Glutamatergic neuron (in vitro differentiated cells): ENCODE measurements at regions not wholly inside any gene's neighbourhood (a gene's known extent, or its start where the extent isn't known, plus 50 kb on each side); places are given as distances from the start of the nearest gene placed in this dataset.

Experiments
- DNase-seq: peaks from one replicate; pipeline ENCODE4 v3.0.0; 2022
- H3K27ac Mint-ChIP-seq: one replicate; pipeline ENCODE4 v1.8.0; 2020; ENCODE audit warnings: mild to moderate bottlenecking, mixed read lengths, inconsistent platforms; ENCODE audit not compliant: unreplicated experiment
- H3K27me3 Mint-ChIP-seq: one replicate; pipeline ENCODE4 v1.8.0; 2020; ENCODE audit warnings: mild to moderate bottlenecking, moderate library complexity, mixed read lengths, inconsistent platforms; ENCODE audit not compliant: unreplicated experiment
- H3K36me3 Mint-ChIP-seq: one replicate; pipeline ENCODE4 v1.8.0; 2020; ENCODE audit warnings: mild to moderate bottlenecking, mixed read lengths, inconsistent platforms; ENCODE audit not compliant: unreplicated experiment
- H3K4me1 Mint-ChIP-seq: one replicate; pipeline ENCODE4 v1.8.0; 2020; ENCODE audit warnings: mild to moderate bottlenecking, low read depth, mixed read lengths, inconsistent platforms; ENCODE audit not compliant: unreplicated experiment
- H3K4me3 Mint-ChIP-seq: one replicate; pipeline ENCODE4 v1.8.0; 2020; ENCODE audit warnings: mild to moderate bottlenecking, mixed read lengths, inconsistent platforms; ENCODE audit not compliant: unreplicated experiment
- H3K9me3 Mint-ChIP-seq: one replicate; pipeline ENCODE4 v1.8.0; 2020; ENCODE audit warnings: mild to moderate bottlenecking, moderate library complexity, mixed read lengths, inconsistent platforms; ENCODE audit not compliant: unreplicated experiment
- TF ChIP-seq, protein P1 (sequence below): fragments of 200-600 bp; sonication (generic); IDR thresholded peaks from one replicate; pipeline ENCODE4 v1.5.0; 2021; ENCODE audit not compliant: partially characterized antibody, unreplicated experiment

DNA sequence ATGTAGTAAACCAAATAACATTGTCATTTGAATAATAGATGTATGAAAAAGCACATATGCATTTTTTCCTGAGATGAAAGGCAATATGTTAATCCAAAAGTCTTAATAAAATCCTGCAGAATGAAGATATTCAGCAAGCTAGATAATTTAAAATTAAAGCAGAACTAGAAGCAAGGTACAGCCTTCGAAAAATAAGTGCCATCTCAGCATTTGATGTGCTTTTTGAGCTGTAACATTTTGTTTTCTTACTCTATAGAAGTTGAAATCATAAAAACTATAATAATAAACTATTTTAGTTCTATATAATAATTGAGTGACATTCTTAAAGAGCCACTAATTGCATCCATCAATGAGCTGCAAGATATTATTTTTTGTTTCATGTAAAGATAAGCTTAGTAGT lies 410.4 kb upstream of the TRAM1L1 start:
- no peak overlapping the region for H3K27ac Mint-ChIP-seq
- peaks cover 4% of the 10 kb centered on the region for H3K9me3 Mint-ChIP-seq
- no peak overlapping the region for H3K4me3 Mint-ChIP-seq
- peaks cover 17% of the 10 kb centered on the region for H3K4me1 Mint-ChIP-seq
- H3K27me3 Mint-ChIP-seq: peaks cover 5% of the 10 kb centered on the region
- TF ChIP-seq, protein P1, sequence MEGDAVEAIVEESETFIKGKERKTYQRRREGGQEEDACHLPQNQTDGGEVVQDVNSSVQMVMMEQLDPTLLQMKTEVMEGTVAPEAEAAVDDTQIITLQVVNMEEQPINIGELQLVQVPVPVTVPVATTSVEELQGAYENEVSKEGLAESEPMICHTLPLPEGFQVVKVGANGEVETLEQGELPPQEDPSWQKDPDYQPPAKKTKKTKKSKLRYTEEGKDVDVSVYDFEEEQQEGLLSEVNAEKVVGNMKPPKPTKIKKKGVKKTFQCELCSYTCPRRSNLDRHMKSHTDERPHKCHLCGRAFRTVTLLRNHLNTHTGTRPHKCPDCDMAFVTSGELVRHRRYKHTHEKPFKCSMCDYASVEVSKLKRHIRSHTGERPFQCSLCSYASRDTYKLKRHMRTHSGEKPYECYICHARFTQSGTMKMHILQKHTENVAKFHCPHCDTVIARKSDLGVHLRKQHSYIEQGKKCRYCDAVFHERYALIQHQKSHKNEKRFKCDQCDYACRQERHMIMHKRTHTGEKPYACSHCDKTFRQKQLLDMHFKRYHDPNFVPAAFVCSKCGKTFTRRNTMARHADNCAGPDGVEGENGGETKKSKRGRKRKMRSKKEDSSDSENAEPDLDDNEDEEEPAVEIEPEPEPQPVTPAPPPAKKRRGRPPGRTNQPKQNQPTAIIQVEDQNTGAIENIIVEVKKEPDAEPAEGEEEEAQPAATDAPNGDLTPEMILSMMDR: no peak
- H3K36me3 Mint-ChIP-seq: no peaks in the 10 kb centered on the region
- DNase-seq: no peak

GRCh38 chr4:117512414-117512813 lies 427.0 kb upstream of the TRAM1L1 start:
- Mint-ChIP-seq H3K27ac (peak overlapping the region; percentile 96), H3K9me3 (peaks cover 10% of the 10 kb centered on the region), H3K36me3 (peaks cover 6% of the 10 kb centered on the region), H3K4me3 (no peak overlapping the region), H3K4me1 (peaks cover 44% of the 10 kb centered on the region), H3K27me3 (peaks cover 2% of the 10 kb centered on the region)
- TF ChIP-seq, protein P1: no peak
- no peak for DNase-seq

DNA sequence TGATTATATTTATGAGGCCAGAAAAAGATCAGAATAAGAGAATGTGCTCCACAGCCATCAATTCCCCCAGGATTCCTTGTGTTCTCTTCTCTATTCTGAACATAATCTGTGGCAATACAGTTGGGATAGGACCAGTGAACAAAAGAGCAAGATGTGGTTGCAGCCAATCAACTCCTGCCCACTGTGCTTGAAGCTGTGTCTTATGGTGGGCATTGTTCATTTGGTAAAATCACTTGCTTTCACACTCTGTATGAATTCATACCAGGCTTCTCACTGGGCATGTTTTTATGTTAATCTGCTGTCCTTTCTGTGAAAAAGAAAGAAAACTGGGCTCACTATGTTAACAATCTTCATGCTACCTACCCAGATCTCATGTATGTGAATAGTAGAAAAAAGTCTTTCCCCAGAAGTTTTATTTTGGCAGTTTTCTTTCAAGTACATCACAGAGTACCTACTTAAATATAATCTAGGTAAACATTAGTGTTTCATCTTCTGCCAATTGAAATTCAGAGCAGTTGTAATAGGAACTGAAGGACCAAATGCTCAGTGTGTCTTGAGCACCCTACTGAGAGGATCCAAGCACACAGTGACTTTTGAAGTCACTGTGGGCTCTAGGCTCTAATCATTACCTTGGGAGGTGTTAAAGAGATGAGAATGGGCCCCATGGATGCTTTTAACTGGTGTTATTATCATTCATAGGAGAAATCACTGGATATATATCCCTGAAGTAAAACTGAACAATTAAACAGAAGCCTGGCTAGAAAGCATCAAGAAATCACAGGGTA lies 429.2 kb upstream of the TRAM1L1 start:
- Mint-ChIP-seq H3K36me3 (peaks cover 16% of the 10 kb centered on the region), H3K27ac (peak overlapping the region; percentile 87), H3K4me3 (peak overlapping the region; percentile 1), H3K4me1 (peaks cover 40% of the 10 kb centered on the region), H3K27me3 (peaks cover 2% of the 10 kb centered on the region), H3K9me3 (peaks cover 17% of the 10 kb centered on the region)
- DNase-seq: no peak
- TF ChIP-seq, protein P1: no peak

GRCh38 chr4:117515921-117516320 lies 430.5 kb upstream of the TRAM1L1 start:
- no peak overlapping the region for H3K27ac Mint-ChIP-seq
- no peak for DNase-seq
- no peak overlapping the region for H3K4me3 Mint-ChIP-seq
- peaks cover 2% of the 10 kb centered on the region for H3K27me3 Mint-ChIP-seq
- H3K9me3 Mint-ChIP-seq: peaks cover 18% of the 10 kb centered on the region
- peaks cover 33% of the 10 kb centered on the region for H3K4me1 Mint-ChIP-seq
- TF ChIP-seq, protein P1: no peak
- peaks cover 18% of the 10 kb centered on the region for H3K36me3 Mint-ChIP-seq

- Mint-ChIP-seq H3K4me1 (peaks cover 9% of the 10 kb centered on the region), H3K27ac (no peak overlapping the region), H3K9me3 (no peaks in the 10 kb centered on the region), H3K27me3 (peaks cover 3% of the 10 kb centered on the region), H3K36me3 (no peaks in the 10 kb centered on the region), H3K4me3 (no peak overlapping the region)
- no peak for DNase-seq
- TF ChIP-seq, protein P1: no peak
Measured at GRCh38 chr4:117527601-117528000, 442.2 kb upstream of the TRAM1L1 start.
